BE2C (cell line): ENCODE measurements at regions not wholly inside any gene's neighbourhood (a gene's known extent, or its start where the extent isn't known, plus 50 kb on each side); places are given as distances from the start of the nearest gene placed in this dataset.
A peak's percentile ranks its signal among the peaks of the same experiment; 100 is the strongest.

Source experiments
- DNase-seq: peaks from one replicate; pipeline ENCODE4 v3.0.0-alpha.2; 2020
- H3K27me3 ChIP-seq: fragments of 250-450 bp; sonication (Bioruptor Pico); 2 replicates; pipeline ENCODE4 v1.5.1; 2020; ENCODE audit warnings: mild to moderate bottlenecking
- H3K36me3 ChIP-seq: fragments of 250-450 bp; sonication (Bioruptor Pico); 2 replicates; pipeline ENCODE4 v1.5.1; 2020; ENCODE audit warnings: mild to moderate bottlenecking
- H3K4me1 ChIP-seq: fragments of 250-450 bp; sonication (Bioruptor Pico); 2 replicates; pipeline ENCODE4 v1.5.1; 2020
- H3K4me3 ChIP-seq: 2 replicates; pipeline ENCODE4 v1.5.1; 2011; ENCODE audit warnings: low read depth, low read length
- H3K9me3 ChIP-seq: fragments of 250-450 bp; sonication (Bioruptor Pico); 2 replicates; pipeline ENCODE4 v1.5.1; 2020
- TF ChIP-seq, protein P1 (sequence below): IDR thresholded peaks from 2 replicates; pipeline ENCODE4 v1.5.1; 2012; ENCODE audit warnings: mild to moderate bottlenecking, low read depth, low read length

GRCh38 chr1:18565321-18565720 is 65.3 kb upstream of the PAX7 start:
- H3K4me3 ChIP-seq: no peak overlapping the region
- no peaks in the 10 kb centered on the region for H3K4me1 ChIP-seq
- TF ChIP-seq, protein P1, sequence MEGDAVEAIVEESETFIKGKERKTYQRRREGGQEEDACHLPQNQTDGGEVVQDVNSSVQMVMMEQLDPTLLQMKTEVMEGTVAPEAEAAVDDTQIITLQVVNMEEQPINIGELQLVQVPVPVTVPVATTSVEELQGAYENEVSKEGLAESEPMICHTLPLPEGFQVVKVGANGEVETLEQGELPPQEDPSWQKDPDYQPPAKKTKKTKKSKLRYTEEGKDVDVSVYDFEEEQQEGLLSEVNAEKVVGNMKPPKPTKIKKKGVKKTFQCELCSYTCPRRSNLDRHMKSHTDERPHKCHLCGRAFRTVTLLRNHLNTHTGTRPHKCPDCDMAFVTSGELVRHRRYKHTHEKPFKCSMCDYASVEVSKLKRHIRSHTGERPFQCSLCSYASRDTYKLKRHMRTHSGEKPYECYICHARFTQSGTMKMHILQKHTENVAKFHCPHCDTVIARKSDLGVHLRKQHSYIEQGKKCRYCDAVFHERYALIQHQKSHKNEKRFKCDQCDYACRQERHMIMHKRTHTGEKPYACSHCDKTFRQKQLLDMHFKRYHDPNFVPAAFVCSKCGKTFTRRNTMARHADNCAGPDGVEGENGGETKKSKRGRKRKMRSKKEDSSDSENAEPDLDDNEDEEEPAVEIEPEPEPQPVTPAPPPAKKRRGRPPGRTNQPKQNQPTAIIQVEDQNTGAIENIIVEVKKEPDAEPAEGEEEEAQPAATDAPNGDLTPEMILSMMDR: no peak
- no peaks in the 10 kb centered on the region for H3K36me3 ChIP-seq
- no peaks in the 10 kb centered on the region for H3K27me3 ChIP-seq
- H3K9me3 ChIP-seq: no peaks in the 10 kb centered on the region
- no peak for DNase-seq

DNA sequence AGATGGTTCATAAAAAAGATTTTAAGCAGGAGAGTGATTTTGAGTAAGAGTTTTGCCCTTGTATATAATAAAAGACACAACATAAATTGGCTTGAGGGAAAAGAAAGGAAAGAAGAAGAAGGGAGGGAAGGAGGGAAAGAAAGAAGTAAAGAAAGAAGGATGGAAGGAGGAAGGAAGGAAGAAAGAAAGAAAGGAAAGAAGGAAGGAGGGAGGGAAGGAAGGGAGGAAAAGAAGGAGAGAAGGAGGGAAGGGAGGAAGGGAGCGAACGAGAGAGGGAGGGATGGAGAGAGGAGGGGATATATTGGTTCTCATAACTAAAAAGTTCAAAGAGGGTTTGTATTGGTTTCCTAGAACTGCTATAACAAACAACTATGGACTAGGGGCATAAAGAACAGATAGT is 62.2 kb upstream of the PAX7 start:
- DNase-seq: no peak
- no peaks in the 10 kb centered on the region for H3K9me3 ChIP-seq
- TF ChIP-seq, protein P1: no peak
- H3K4me1 ChIP-seq: no peaks in the 10 kb centered on the region
- H3K36me3 ChIP-seq: no peaks in the 10 kb centered on the region
- H3K4me3 ChIP-seq: no peak overlapping the region
- no peaks in the 10 kb centered on the region for H3K27me3 ChIP-seq

- H3K27me3 ChIP-seq: no peaks in the 10 kb centered on the region
Measured at GRCh38 chr1:18569251-18569650, 61.4 kb upstream of the PAX7 start.

DNA sequence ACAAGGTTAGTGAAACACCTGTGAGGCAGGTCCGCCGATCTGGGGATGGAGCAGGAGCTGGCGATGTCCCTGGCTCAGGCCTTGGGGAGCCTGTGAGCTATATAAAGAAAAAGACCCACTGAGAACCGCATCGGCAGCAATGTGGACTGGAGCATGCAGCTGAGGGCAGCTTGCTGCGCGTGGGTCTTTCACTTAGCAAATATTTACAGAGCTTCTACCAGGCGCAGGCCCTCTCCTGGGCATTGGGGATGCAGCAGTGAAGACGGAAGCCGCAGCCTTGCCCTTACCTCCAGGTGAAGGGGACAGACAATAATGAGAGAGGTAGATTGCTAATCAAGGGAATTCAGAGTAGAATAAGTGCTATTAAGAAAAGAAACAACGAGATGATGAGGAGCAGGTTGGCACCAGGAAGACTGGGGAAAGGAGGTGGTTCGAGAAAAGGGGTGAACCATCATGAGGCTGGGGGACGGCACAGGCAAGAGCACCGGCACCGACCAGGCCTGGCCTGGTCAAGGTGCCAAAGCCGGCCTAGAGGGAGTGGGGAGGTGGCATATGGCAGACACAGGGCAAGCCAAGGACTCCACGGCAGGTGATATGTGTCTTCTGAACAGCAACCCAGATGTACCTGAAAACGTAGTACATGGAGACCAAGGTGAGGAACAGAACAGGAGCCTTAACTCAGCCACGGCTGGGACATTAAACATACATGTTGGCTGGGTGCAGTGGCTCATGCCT is 60.7 kb upstream of the PAX7 start:
- TF ChIP-seq, protein P1: no peak
- no peak for DNase-seq
- H3K4me3 ChIP-seq: no peak overlapping the region
- H3K9me3 ChIP-seq: no peaks in the 10 kb centered on the region
- H3K4me1 ChIP-seq: no peaks in the 10 kb centered on the region
- H3K36me3 ChIP-seq: no peaks in the 10 kb centered on the region
- no peaks in the 10 kb centered on the region for H3K27me3 ChIP-seq

More at GRCh38 chr1:18569251-18569650, 61.4 kb upstream of the PAX7 start:
- Histone ChIP-seq H3K4me1 (no peaks in the 10 kb centered on the region), H3K36me3 (no peaks in the 10 kb centered on the region), H3K4me3 (no peak overlapping the region), H3K9me3 (no peaks in the 10 kb centered on the region)
- peak; percentile 22 for DNase-seq
- TF ChIP-seq, protein P1: no peak

GRCh38 chr1:18571275-18571674 is 59.4 kb upstream of the PAX7 start:
- H3K36me3 ChIP-seq: no peaks in the 10 kb centered on the region
- no peaks in the 10 kb centered on the region for H3K4me1 ChIP-seq
- no peaks in the 10 kb centered on the region for H3K9me3 ChIP-seq
- TF ChIP-seq, protein P1: no peak
- DNase-seq: no peak
- H3K4me3 ChIP-seq: no peak overlapping the region
- H3K27me3 ChIP-seq: no peaks in the 10 kb centered on the region

DNA sequence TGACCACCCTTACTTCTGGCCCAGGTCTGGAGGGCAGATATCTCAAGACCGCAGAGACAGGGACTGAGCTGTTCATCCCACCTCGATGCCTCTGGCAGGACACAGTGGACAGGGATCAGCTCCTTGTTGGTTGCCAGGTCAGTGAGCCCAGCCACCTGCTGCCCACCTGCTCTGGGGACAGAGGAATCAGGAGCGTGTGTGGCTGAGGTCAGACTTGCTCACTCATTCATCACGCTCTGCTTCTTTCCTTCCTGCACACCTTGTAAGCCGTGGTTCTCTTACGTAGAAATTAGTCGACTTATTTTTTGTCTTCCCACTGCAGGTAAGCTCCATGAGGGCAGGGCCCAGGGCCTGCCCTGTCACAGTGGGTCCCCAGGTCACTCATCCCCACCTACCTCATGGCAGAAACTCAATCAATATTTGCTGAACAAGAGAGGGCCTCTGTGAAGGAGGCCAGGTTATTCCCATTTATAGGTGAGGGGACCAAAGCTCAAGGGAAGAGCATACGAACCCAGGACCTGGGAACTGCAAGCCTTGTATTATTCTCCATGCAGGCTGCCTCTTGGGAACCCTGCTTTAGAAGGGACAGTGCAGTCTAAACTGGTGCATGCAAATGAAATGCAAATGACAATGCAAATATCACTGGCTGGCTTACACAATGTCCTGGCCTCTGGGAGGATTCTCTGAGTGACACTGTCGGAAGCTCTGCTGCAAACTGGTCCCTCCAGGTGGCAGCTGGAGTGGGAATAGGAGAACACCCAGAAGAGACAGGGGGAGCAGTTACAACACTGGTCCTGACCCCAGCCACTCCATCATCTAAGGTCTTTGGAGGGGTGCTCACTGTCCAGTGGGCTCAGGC is 58.4 kb upstream of the PAX7 start:
- H3K4me1 ChIP-seq: no peaks in the 10 kb centered on the region
- no peaks in the 10 kb centered on the region for H3K27me3 ChIP-seq
- H3K36me3 ChIP-seq: no peaks in the 10 kb centered on the region
- H3K9me3 ChIP-seq: no peaks in the 10 kb centered on the region
- no peak overlapping the region for H3K4me3 ChIP-seq
- TF ChIP-seq, protein P1: no peak
- DNase-seq: no peak
